Stimulated activated CD4-positive, alpha-beta T cell treated with anti-CD3 and anti-CD28 coated beads, Interleukin-2, amount 100 ng/mL, for 24 hours (primary cell): ENCODE measurements at regions not wholly inside any gene's neighbourhood (a gene's known extent, or its start where the extent isn't known, plus 50 kb on each side); places are given as distances from the start of the nearest gene placed in this dataset.
A peak's percentile ranks its signal among the peaks of the same experiment; 100 is the strongest.

Experiments
- DNase-seq, 2 donors: peaks; one replicate each; pipeline ENCODE4 v3.0.0-alpha.2; 2020

- DNase-seq: no peak
These were observed 492.2 kb upstream of the PSMD7 start for GRCh38 chr16:73804456-73804855.

- no peak for DNase-seq
These were observed 498.1 kb upstream of the PSMD7 start for GRCh38 chr16:73798471-73798870.

DNA sequence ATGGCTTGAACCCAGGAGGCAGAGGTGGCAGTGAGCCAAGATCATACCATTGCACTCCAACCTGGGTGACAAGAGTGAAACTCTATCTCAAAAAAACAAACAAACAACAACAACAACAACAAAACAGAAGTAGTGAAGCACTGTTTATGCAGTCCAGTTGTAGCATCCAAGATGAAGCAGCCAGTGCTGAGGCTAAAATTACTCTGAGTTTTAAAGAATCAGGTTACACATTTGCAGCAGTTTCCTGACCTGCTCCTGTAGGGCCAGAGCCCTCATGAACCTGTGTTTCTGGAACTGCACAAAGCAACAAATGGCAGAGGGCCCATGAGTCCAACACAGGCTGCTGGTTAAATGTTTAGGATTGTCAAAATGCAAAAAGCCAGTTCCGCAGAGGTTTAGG, 499.5 kb upstream of the PSMD7 start:
- DNase-seq: no peak

DNA sequence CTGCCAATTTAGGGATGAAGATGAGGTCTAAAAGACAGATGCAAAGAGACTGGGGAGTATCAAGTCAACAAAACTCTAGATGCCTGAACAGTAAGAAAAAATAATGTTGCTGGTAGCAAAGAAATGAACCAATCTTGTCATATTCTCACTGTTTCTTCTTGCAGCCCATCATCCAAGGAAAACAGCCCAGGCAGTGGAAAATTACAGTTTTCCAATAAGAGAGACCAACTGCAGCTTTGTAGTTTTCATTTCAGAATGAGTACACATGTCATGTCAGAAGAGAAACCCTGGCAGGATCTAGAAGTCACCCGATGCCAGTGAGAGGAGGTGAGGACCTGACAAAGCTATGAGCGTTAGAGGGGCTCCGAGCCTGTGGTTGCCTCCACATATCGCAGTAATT, 500.4 kb upstream of the PSMD7 start:
- no peak for DNase-seq

GRCh38 chr16:73794994-73795393, 501.6 kb upstream of the PSMD7 start:
- DNase-seq: no peak

- no peak for DNase-seq
These were observed 502.7 kb upstream of the PSMD7 start for GRCh38 chr16:73793871-73794437.

DNA sequence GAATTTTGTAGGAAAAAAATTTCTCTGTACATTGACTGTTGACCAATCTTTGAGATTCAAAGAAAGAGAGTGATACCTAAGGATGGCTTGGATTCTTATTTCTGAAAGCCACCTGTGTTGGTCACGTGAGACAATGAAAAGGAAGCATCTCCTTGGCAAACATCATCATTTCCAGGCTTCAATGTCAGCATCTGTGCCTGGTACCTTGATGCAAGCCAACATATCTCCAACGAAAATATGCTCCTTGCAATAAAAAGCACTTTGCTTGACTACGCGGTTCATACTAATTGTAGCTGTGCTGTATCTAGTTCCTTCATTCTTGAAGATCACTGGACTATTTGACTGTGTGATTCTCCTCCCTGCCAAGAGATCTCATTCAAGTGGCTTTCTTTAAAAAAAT, 503.4 kb upstream of the PSMD7 start:
- no peak for DNase-seq

DNA sequence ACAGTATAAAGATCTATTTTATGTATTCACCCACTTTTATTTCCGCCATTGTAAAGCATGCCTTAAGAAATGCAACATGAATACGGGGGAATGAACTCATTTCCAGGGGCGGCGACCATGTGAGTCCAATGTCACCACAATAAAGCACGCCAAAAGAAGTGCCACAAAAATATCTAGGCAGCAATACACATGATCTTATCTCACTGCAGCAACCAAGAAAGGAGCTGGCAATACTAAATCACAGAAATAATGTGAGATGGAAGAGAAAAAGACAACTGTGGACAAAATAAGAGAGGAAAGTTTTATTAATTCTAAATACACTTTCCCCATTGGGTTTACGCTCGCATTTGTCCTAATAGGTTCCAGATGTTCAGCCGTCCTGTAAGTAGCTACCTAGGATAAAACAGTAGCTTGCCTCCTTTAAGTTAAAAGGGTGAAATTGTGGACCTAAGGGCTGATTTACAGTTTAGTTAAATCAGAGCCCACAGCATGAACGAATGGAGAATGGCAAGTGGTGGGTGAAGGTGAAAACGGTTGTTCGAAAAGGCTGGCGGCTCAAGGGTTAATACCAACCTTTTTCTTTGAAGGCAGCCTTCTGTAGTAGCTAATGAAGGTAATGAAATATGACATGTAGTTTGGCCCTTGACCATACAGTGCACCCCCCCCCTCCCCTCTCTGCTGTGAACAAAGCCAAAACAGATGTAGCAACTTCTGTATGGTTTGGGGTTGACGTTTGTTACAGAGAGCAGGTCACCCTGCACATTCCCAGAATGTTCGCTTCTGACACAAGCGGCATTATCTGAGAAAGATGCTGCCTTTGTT, 504.2 kb upstream of the PSMD7 start:
- no peak for DNase-seq

- no peak for DNase-seq
These were observed 515.3 kb upstream of the PSMD7 start for GRCh38 chr16:73781297-73781696.

DNA sequence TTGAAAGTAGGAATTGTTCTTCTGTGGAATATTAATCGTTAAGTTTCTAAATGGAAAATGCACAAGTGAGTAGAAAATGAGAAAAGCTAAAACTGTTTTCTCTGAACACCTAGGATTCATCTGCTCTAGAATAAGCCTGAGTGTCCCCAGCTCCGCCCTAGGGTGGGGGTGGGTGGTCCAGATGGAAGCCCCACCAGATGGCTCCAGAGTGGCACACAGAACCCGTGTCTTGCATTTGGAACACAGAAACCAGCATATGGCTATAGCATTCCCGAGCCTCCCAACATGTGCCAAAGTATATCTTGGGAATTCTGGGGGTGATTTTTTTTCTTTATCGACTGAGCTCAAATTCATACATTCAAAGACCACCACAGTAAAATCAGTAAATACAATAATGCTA, 517.7 kb upstream of the PSMD7 start:
- DNase-seq: no peak

DNA sequence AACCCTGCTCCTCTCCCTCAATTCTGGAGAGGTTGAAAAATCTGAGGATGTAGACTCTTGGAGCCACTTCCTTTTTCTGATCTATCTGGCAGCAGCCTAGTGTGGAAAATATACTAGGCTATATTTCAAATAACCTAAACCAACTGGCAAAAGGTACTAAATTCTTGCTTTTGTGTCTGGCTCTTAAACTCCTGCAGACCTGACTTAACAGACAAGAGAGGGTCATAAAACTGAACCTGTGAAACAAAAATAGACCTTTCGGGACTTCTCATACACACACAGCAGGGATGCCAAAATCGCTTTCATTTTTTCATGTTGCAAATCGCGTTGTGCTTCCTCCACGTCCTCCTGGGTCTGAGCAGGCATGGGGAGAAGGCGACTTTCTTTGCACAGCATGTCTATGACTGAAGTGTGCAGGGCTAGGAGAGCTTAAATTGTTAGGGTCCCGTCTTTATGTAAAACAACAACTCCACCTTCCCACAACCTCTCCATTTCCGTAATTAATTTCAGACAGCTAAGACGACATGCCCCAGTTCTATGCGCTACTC, 520.7 kb upstream of the PSMD7 start:
- DNase-seq: no peak

DNA sequence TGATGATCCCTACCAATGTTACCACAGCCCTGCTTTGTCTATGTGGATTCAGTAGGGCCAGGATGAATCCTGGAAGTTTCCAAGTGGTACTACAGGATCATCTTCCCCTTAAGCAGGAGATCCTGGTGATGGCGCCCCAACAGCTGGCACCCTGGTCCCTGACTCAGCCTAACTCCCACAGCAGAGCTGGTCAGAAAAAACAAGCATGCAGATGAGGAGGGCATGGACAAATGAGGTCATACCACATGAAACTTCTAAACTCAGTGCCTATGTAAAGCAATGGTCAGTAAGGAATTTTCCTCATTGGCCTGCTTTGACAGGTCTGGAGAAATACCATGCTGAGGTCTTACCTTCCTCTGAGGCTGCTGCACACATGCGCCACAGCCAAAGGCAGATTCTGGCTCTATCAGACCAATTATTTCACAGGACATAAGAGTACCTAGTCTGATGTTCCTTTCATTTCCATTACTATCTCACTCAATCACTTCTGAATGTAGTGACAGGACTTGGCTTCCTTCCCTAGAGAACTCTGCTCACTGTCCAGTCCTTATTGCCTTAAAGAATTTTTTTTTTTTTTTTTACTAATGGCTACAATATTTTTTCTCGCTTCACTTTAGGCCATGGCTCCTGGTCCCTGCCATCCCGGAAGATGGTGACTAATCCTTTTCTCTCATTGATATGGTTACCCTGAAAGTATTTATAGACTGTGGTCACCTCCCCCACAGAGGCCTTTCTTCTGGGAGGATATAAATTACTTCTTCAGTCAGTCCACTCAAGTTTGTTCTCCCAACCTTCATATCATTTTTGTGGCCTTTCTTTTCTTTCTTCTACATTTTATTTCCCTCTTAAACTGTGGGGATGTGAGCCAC, 525.2 kb upstream of the PSMD7 start:
- DNase-seq: no peak

DNA sequence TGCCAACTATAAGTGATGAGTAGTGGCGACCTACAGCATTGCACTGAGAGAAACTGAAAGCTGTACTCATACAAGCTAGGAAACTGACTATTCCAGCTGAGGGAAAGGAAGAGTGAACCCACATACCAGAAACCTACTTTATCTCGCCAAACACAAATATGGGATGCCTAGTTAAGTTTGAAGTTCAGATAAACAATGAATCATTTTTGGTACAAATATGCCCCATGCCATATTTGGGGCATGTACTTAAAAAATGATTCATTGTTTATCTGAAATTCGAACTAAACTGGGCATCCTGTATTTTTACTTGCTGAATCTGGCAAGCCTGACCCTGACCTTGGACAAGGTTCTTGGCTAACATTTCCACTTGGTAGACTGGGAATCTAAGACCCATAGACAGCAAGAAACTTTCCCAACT, 527.8 kb upstream of the PSMD7 start:
- no peak for DNase-seq

DNA sequence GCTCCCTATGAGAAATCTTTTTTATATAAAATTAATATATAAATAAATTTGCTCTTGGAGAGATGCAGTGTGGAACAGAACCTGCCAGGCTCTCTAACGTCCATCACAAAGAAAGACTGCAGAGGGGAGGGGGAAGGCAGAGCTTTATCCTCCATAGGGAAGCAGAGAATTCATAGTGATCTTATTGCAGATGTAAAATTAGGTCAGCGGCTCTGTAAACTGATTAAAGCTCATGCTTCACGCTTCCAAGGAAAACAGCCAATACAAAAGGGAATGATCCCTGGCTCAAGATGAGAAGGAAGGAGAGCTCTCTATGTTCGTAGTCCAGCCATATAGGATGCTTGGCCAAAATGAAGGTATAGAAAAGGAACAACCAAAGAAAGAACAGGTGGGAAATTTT, 532.3 kb upstream of the PSMD7 start:
- no peak for DNase-seq

GRCh38 chr16:73756289-73757178, 540.1 kb upstream of the PSMD7 start:
- no peak for DNase-seq

GRCh38 chr16:73753931-73754330, 542.7 kb upstream of the PSMD7 start:
- DNase-seq: no peak

GRCh38 chr16:73750639-73751038, 546.0 kb upstream of the PSMD7 start:
- DNase-seq: no peak

- no peak for DNase-seq
These were observed 549.3 kb upstream of the PSMD7 start for GRCh38 chr16:73747328-73747727.

- DNase-seq: no peak
These were observed 550.1 kb upstream of the PSMD7 start for GRCh38 chr16:73746554-73746953.

DNA sequence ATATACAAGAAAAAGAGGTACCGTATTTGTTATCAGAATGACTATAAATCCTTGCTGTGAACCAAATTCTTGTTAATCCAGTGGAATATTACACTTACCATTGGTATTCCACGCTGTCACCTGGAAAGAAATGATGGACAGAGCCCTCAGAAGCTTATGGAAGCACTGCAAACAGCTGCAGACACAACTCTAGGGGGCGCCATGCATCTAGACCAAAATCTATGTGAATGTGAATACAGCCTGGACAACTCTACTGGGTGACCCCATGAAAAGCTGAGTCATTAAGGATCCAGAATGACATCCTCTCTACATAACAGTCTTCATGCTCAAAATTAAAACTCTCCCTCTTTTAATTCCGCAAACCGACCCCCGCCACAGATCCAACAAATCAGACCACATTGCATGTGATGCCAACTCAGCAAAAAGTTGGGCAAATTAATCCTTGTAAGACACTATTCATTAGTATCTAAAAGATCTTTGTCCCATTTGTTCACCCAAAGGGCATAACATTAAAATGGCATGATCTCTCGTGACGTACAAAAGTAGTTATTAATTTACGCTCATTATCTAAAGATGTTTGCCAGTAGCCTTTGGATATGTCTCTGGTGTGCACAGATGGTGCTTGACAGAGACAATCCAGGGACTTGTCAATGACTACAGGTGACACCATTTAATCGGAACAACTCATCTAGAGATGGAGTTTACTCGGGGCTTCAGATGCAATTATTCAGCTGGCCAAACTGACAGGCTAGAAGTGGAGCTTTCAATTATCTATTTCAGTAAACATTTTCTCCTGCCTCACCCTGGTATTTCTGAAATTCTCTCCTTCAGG, 552.7 kb upstream of the PSMD7 start:
- DNase-seq: peak in 1 of 2 donors; percentile 2

- no peak for DNase-seq
These were observed 557.4 kb upstream of the PSMD7 start for GRCh38 chr16:73739049-73739769.
